GOT3 (cell line): ENCODE measurements at regions not wholly inside any gene's neighbourhood (a gene's known extent, or its start where the extent isn't known, plus 50 kb on each side); places are given as distances from the start of the nearest gene placed in this dataset.
"Not testable (repeated sequence)": the region's sequence is repeated elsewhere in the genome, so short reads cannot be mapped to it uniquely, and the experiment has no call there.

Source experiments
- DNase-seq: peaks from one replicate; lab custom pipeline; 2025; ENCODE audit warnings: mixed read lengths; lab: John Stamatoyannopoulos, UW

- DNase-seq = no peak
These were observed 250.3 kb downstream of the TTC32 start for GRCh38 chr2:19651466-19651865.

GRCh38 chr2:19649785-19650380 is 251.9 kb downstream of the TTC32 start:
- DNase-seq = peak; percentile 35

- DNase-seq = no peak
These were observed 252.6 kb downstream of the TTC32 start for GRCh38 chr2:19649142-19649541.

GRCh38 chr2:19648583-19648982 is 253.2 kb downstream of the TTC32 start:
- DNase-seq = no peak

- no peak for DNase-seq
These were observed 254.8 kb downstream of the TTC32 start for GRCh38 chr2:19646987-19647386.

- DNase-seq = no peak
These were observed 257.0 kb downstream of the TTC32 start for GRCh38 chr2:19644763-19645162.

- DNase-seq = no peak
These were observed 258.7 kb downstream of the TTC32 start for GRCh38 chr2:19643117-19643518.

GRCh38 chr2:19642501-19642900 is 259.3 kb downstream of the TTC32 start:
- no peak for DNase-seq

GRCh38 chr2:19635951-19636510 is 265.8 kb downstream of the TTC32 start:
- no peak for DNase-seq

- DNase-seq = peak; percentile 4
These were observed 269.3 kb downstream of the TTC32 start for GRCh38 chr2:19632403-19632991.

GRCh38 chr2:19631871-19632270 is 269.9 kb downstream of the TTC32 start:
- no peak for DNase-seq

GRCh38 chr2:19630921-19631320 is 270.9 kb downstream of the TTC32 start:
- DNase-seq = no peak

- DNase-seq = no peak
These were observed 268.9 kb upstream of the OSR1 start for GRCh38 chr2:19627359-19627758.

GRCh38 chr2:19623488-19623887 is 265.1 kb upstream of the OSR1 start:
- DNase-seq = no peak

- no peak for DNase-seq
These were observed 258.9 kb upstream of the OSR1 start for GRCh38 chr2:19617257-19617848.

- DNase-seq = not testable (repeated sequence)
These were observed 257.0 kb upstream of the OSR1 start for GRCh38 chr2:19615402-19615801.

GRCh38 chr2:19614066-19614465 is 255.6 kb upstream of the OSR1 start:
- DNase-seq = no peak

- peak; percentile 26 for DNase-seq
These were observed 253.3 kb upstream of the OSR1 start for GRCh38 chr2:19611491-19612332.

GRCh38 chr2:19609266-19609665 is 250.8 kb upstream of the OSR1 start:
- DNase-seq = no peak

GRCh38 chr2:19607931-19608771 is 249.7 kb upstream of the OSR1 start:
- DNase-seq = peak; percentile 30

GRCh38 chr2:19607400-19607799 is 249.0 kb upstream of the OSR1 start:
- no peak for DNase-seq

- DNase-seq = no peak
These were observed 242.6 kb upstream of the OSR1 start for GRCh38 chr2:19600982-19601381.
